Neural crest cell (in vitro differentiated cells): ENCODE measurements at regions not wholly inside any gene's neighbourhood (a gene's known extent, or its start where the extent isn't known, plus 50 kb on each side); places are given as distances from the start of the nearest gene placed in this dataset.
A peak's percentile ranks its signal among the peaks of the same experiment; 100 is the strongest.

ENCODE experiments used
- DNase-seq: peaks from one replicate; pipeline ENCODE4 v3.0.0; 2021; ENCODE audit warnings: low read depth, mixed read lengths, low spot score
- H3K27ac Mint-ChIP-seq: one replicate; pipeline ENCODE4 v1.8.0; 2021; ENCODE audit warnings: mild to moderate bottlenecking, mixed read lengths; ENCODE audit not compliant: unreplicated experiment
- H3K27me3 Mint-ChIP-seq: 2 replicates; pipeline ENCODE4 v1.8.0; 2021; ENCODE audit warnings: low read depth, mild to moderate bottlenecking, mixed read lengths
- H3K36me3 Mint-ChIP-seq: 2 replicates; pipeline ENCODE4 v1.8.0; 2021; ENCODE audit warnings: low read depth, mild to moderate bottlenecking, mixed read lengths
- H3K4me1 Mint-ChIP-seq: 2 replicates; pipeline ENCODE4 v1.8.0; 2021; ENCODE audit warnings: mixed read lengths
- H3K4me3 Mint-ChIP-seq: one replicate; pipeline ENCODE4 v1.8.0; 2021; ENCODE audit warnings: mild to moderate bottlenecking, mixed read lengths
- H3K9me3 Mint-ChIP-seq: 2 replicates; pipeline ENCODE4 v1.8.0; 2021; ENCODE audit warnings: mixed read lengths
- TF ChIP-seq, protein P1 (sequence below): fragments of 200-600 bp; sonication (generic); conservative IDR thresholded peaks from 2 replicates; pipeline ENCODE4 v1.5.0; 2021; ENCODE audit warnings: antibody characterized with exemption, mild to moderate bottlenecking

DNA sequence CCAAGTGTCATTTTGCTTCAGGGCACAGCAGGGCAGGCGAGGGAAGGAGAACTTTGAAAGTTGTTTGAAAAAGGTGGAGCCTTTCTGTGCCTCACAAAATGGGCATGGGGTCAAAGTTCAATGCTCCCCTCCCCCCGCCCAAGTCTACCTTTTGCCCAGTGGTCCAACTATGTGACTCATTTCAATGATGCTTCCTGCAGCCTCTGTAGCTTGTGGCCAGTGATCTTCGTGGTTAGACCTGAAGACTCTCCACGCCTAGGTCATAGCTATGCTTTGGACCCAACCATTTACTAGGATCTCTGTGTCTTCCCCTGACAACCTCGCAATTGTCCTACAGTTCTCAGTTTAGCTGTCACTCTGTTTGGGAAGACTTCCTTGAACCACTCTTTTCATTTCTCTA is 280.3 kb upstream of the GJB5 start:
- no peak overlapping the region for H3K4me3 Mint-ChIP-seq
- no peak for DNase-seq
- no peaks in the 10 kb centered on the region for H3K9me3 Mint-ChIP-seq
- H3K36me3 Mint-ChIP-seq, result no peaks in the 10 kb centered on the region
- TF ChIP-seq, protein P1, sequence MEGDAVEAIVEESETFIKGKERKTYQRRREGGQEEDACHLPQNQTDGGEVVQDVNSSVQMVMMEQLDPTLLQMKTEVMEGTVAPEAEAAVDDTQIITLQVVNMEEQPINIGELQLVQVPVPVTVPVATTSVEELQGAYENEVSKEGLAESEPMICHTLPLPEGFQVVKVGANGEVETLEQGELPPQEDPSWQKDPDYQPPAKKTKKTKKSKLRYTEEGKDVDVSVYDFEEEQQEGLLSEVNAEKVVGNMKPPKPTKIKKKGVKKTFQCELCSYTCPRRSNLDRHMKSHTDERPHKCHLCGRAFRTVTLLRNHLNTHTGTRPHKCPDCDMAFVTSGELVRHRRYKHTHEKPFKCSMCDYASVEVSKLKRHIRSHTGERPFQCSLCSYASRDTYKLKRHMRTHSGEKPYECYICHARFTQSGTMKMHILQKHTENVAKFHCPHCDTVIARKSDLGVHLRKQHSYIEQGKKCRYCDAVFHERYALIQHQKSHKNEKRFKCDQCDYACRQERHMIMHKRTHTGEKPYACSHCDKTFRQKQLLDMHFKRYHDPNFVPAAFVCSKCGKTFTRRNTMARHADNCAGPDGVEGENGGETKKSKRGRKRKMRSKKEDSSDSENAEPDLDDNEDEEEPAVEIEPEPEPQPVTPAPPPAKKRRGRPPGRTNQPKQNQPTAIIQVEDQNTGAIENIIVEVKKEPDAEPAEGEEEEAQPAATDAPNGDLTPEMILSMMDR, result no peak
- H3K27ac Mint-ChIP-seq, result no peak overlapping the region
- H3K4me1 Mint-ChIP-seq, result peaks cover 16% of the 10 kb centered on the region
- peaks cover 22% of the 10 kb centered on the region for H3K27me3 Mint-ChIP-seq

DNA sequence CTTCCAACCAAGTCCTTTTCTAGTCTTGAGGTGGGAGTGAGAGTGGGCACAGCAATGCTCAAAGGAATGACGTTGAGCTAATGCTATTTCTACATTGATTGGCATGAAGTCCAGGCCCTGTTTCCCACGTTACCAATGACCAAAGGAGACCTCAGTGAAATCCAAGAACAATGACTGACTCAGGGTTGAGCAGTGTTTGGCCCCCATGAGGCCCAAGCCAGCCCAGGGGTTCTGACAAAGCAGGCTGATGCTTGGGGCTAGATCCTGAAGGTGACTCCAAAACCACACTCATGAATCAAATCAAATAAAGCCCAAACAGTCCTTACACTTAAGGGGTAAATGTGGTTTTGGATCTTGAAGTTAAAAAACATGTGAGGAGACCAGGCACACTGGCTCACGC is 278.5 kb upstream of the GJB5 start:
- no peak overlapping the region for H3K4me3 Mint-ChIP-seq
- peaks cover 14% of the 10 kb centered on the region for H3K27me3 Mint-ChIP-seq
- H3K9me3 Mint-ChIP-seq, result peaks cover 4% of the 10 kb centered on the region
- H3K36me3 Mint-ChIP-seq, result no peaks in the 10 kb centered on the region
- no peak for DNase-seq
- TF ChIP-seq, protein P1, result no peak
- H3K27ac Mint-ChIP-seq, result no peak overlapping the region
- H3K4me1 Mint-ChIP-seq, result peaks cover 19% of the 10 kb centered on the region

DNA sequence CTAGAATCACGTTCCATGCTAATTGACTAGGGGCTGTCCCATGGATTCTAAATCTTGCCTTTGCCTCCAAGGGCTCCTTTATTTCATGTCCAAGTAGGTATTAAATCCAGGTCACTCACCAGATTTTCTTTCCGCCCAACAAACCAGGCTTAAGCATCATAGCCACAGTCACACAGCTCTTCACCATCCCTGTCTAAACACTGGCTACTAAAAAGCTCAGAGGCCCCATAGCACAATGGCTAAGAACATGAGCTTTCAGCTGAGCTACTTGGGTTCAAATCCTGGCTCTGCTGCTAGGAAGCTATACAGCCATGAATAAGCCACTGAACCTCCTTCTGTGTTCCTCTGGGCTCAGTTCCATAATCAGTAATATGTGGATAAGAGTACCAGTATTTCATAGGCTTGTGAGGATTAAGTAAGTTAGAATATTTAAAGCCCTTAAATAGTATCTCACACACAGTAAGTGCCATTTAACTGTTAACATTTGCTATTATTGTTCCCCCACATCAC is 277.2 kb upstream of the GJB5 start:
- DNase-seq, result no peak
- peaks cover 11% of the 10 kb centered on the region for H3K27me3 Mint-ChIP-seq

DNA sequence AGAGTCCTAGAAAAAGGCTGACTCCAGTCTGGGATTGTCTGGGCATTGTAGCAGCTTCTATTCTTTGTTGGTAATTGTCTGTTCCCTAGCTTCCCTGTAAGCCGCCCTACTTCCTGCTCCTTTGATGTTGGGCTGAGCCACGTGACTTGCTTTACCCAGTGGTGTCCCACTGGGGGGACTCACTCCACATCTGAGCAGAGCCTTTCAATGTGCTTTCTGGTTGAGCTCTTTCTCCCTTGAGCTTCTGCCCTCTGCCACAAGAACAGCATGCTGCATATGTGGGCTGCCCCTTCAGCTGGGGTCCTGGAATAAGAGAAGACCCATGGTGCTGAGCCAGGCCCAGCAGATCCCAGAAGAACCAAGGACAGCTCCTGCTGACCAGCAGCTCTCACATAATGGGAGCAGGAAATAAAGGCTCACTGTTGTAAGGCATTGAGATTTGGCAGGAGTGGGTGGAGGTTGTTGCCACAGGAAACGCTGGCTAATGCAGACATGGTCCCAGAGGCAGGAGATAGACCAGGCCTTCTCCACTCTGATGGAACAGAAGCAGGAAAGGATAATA is 276.3 kb upstream of the GJB5 start:
- Mint-ChIP-seq H3K9me3 (peaks cover 4% of the 10 kb centered on the region), H3K27ac (no peak overlapping the region), H3K27me3 (peaks cover 14% of the 10 kb centered on the region), H3K4me3 (no peak overlapping the region), H3K36me3 (no peaks in the 10 kb centered on the region), H3K4me1 (peaks cover 19% of the 10 kb centered on the region)
- no peak for DNase-seq
- TF ChIP-seq, protein P1, result no peak

More for the DNA sequence above, 277.2 kb upstream of the GJB5 start:
- no peaks in the 10 kb centered on the region for H3K36me3 Mint-ChIP-seq
- peaks cover 19% of the 10 kb centered on the region for H3K4me1 Mint-ChIP-seq
- H3K9me3 Mint-ChIP-seq, result peaks cover 4% of the 10 kb centered on the region
- no peak overlapping the region for H3K27ac Mint-ChIP-seq
- TF ChIP-seq, protein P1, result no peak
- H3K4me3 Mint-ChIP-seq, result no peak overlapping the region

DNA sequence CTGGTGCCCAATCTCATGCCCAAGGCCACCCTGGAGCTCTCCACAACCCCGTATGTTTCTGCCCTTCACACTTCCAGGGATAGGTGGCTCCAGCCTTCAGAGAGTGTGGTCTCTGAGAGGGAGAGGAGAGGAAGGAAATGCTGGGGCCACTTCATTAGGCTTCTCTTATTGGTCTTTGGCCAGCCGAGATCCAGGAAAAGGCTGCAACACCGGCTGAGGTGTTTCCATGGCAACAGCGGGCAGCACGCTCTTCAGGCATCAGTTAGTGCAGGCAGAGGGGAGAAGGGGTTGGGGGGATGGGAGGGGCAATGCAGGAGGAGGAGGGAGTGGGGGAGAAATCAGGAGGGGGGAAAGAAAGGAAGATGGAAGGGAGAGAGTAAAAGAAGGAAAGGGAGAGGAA is 275.1 kb upstream of the GJB5 start:
- DNase-seq, result peak; percentile 18
- Mint-ChIP-seq H3K4me1 (peaks cover 19% of the 10 kb centered on the region), H3K9me3 (peaks cover 4% of the 10 kb centered on the region), H3K27ac (no peak overlapping the region), H3K4me3 (no peak overlapping the region), H3K36me3 (no peaks in the 10 kb centered on the region), H3K27me3 (peaks cover 13% of the 10 kb centered on the region)
- TF ChIP-seq, protein P1, result no peak
